ENCODE measurements at regions not wholly inside any gene's neighbourhood (a gene's known extent, or its start where the extent isn't known, plus 50 kb on each side); places are given as distances from the start of the nearest gene placed in this dataset.

DNA sequence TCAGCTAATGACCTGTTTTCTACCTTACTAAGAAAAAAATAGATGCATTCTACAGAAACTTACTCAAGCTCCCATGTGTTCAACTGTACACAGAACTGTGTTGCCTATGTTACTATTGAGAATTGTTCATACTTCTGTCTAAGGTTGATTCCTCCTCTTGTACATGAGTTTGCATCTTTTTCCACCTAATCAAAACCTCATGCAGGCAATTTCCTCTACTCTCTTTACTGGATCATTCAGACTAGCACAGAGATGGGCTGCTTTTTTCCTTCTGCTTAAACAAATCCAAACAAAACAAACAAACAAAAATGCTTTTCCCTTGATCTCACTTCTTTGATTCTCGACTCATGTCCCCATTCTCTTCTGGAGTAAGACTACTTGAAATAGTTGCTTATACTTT, 58.8 kb upstream of the PTGFR start (continued):
- TF ChIP-seq KLF9 (tag by site-specific recombination; IDR thresholded peaks at IDR 0.05; ENCODE audit: low read depth), result no peak
- no peak for TF ChIP-seq ZFP37 (tag by site-specific recombination; IDR thresholded peaks at IDR 0.05)
- no peak for TF ChIP-seq ZNF174 (tag by site-specific recombination; IDR thresholded peaks at IDR 0.05)
- TF ChIP-seq, protein P1, sequence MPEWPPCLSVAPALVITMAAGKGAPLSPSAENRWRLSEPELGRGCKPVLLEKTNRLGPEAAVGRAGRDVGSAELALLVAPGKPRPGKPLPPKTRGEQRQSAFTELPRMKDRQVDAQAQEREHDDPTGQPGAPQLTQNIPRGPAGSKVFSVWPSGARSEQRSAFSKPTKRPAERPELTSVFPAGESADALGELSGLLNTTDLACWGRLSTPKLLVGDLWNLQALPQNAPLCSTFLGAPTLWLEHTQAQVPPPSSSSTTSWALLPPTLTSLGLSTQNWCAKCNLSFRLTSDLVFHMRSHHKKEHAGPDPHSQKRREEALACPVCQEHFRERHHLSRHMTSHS (tag by site-specific recombination; IDR thresholded peaks at IDR 0.05), result no peak
- TF ChIP-seq, protein P2, sequence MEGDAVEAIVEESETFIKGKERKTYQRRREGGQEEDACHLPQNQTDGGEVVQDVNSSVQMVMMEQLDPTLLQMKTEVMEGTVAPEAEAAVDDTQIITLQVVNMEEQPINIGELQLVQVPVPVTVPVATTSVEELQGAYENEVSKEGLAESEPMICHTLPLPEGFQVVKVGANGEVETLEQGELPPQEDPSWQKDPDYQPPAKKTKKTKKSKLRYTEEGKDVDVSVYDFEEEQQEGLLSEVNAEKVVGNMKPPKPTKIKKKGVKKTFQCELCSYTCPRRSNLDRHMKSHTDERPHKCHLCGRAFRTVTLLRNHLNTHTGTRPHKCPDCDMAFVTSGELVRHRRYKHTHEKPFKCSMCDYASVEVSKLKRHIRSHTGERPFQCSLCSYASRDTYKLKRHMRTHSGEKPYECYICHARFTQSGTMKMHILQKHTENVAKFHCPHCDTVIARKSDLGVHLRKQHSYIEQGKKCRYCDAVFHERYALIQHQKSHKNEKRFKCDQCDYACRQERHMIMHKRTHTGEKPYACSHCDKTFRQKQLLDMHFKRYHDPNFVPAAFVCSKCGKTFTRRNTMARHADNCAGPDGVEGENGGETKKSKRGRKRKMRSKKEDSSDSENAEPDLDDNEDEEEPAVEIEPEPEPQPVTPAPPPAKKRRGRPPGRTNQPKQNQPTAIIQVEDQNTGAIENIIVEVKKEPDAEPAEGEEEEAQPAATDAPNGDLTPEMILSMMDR (tag by site-specific recombination; IDR thresholded peaks at IDR 0.05), result no peak
- TF ChIP-seq ZNF302 (tag by site-specific recombination; IDR thresholded peaks at IDR 0.05; ENCODE audit: low read depth), result no peak
- no peak for TF ChIP-seq ZNF510 (tag by site-specific recombination; IDR thresholded peaks at IDR 0.05; ENCODE audit: insufficient replicate concordance)
- TF ChIP-seq, protein P3, sequence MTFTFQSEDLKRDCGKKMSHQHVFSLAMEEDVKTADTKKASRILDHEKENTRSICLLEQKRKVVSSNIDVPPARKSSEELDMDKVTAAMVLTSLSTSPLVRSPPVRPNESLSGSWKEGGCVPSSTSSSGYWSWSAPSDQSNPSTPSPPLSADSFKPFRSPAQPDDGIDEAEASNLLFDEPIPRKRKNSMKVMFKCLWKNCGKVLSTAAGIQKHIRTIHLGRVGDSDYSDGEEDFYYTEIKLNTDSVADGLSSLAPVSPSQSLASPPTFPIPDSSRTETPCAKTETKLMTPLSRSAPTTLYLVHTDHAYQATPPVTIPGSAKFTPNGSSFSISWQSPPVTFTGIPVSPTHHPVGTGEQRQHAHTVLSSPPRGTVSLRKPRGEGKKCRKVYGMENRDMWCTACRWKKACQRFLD (tag by site-specific recombination; IDR thresholded peaks at IDR 0.05), result no peak
- TF ChIP-seq OVOL3 (tag by site-specific recombination; IDR thresholded peaks at IDR 0.05), result no peak

DNA sequence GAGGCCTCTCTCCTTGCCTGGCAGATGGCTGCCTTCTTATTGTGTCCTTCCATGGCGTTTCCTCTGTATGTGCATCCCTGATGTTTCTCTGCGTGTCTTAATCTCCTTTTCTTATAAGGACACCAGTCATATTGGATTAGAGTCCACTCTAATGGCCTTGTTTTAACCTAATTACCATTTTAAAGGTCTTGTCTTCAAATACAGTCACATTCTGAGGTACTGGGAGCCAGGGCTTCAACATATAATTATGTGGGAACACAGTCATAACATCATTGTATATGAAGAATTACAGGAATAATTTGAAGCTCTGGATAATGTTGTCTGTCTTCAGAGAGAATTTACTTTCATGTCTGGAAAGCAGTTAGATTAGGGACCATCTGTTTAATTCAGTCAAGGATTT, 56.4 kb upstream of the PTGFR start:
- Histone ChIP-seq H3K4me1 (ENCODE audit: control insufficient read depth, insufficient read depth, low read length) (no peaks in the 10 kb centered on the region), H3K36me3 (ENCODE audit: control insufficient read depth in 2 of 2, insufficient read depth in 1 of 2, low read length in 2 of 2) (no peaks in the 10 kb centered on the region), H3K27ac (ENCODE audit: extremely low read depth, low read depth, low read length) (no peak overlapping the region), H3K9me3 (ENCODE audit: control insufficient read depth, insufficient read depth, low read depth, low read length) (no peaks in the 10 kb centered on the region), H3K4me3 (ENCODE audit: low read depth, low read length) (no peak overlapping the region)
- CTCF ChIA-PET, result no interaction called here
- TF ChIP-seq, protein P4, sequence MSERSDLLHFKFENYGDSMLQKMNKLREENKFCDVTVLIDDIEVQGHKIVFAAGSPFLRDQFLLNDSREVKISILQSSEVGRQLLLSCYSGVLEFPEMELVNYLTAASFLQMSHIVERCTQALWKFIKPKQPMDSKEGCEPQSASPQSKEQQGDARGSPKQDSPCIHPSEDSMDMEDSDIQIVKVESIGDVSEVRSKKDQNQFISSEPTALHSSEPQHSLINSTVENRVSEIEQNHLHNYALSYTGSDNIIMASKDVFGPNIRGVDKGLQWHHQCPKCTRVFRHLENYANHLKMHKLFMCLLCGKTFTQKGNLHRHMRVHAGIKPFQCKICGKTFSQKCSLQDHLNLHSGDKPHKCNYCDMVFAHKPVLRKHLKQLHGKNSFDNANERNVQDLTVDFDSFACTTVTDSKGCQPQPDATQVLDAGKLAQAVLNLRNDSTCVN (tag by site-specific recombination; optimal IDR thresholded peaks at IDR 0.05), result no peak
- TF ChIP-seq ZNF350 (tag by site-specific recombination; IDR thresholded peaks at IDR 0.05) (no peak), ZNF530 (tag by site-specific recombination; IDR thresholded peaks at IDR 0.05; ENCODE audit: low read depth) (no peak), ZNF514 (tag by site-specific recombination; IDR thresholded peaks at IDR 0.05) (no peak), MYNN (tag by site-specific recombination; IDR thresholded peaks at IDR 0.05; ENCODE audit: borderline replicate concordance) (no peak), ZNF174 (tag by site-specific recombination; IDR thresholded peaks at IDR 0.05) (no peak), ZEB2 (tag by site-specific recombination; IDR thresholded peaks at IDR 0.05) (no peak), BCL11A (tag by site-specific recombination; IDR thresholded peaks at IDR 0.05; ENCODE audit: low read depth) (no peak), ZNF677 (tag by site-specific recombination; IDR thresholded peaks at IDR 0.05) (no peak), ZNF561 (tag by site-specific recombination; IDR thresholded peaks at IDR 0.05; ENCODE audit: borderline replicate concordance) (no peak)
- TF ChIP-seq, protein P5, sequence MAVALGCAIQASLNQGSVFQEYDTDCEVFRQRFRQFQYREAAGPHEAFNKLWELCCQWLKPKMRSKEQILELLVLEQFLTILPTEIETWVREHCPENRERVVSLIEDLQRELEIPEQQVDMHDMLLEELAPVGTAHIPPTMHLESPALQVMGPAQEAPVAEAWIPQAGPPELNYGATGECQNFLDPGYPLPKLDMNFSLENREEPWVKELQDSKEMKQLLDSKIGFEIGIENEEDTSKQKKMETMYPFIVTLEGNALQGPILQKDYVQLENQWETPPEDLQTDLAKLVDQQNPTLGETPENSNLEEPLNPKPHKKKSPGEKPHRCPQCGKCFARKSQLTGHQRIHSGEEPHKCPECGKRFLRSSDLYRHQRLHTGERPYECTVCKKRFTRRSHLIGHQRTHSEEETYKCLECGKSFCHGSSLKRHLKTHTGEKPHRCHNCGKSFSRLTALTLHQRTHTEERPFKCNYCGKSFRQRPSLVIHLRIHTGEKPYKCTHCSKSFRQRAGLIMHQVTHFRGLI (tag by site-specific recombination; IDR thresholded peaks at IDR 0.05), result no peak
- TF ChIP-seq, protein P6, sequence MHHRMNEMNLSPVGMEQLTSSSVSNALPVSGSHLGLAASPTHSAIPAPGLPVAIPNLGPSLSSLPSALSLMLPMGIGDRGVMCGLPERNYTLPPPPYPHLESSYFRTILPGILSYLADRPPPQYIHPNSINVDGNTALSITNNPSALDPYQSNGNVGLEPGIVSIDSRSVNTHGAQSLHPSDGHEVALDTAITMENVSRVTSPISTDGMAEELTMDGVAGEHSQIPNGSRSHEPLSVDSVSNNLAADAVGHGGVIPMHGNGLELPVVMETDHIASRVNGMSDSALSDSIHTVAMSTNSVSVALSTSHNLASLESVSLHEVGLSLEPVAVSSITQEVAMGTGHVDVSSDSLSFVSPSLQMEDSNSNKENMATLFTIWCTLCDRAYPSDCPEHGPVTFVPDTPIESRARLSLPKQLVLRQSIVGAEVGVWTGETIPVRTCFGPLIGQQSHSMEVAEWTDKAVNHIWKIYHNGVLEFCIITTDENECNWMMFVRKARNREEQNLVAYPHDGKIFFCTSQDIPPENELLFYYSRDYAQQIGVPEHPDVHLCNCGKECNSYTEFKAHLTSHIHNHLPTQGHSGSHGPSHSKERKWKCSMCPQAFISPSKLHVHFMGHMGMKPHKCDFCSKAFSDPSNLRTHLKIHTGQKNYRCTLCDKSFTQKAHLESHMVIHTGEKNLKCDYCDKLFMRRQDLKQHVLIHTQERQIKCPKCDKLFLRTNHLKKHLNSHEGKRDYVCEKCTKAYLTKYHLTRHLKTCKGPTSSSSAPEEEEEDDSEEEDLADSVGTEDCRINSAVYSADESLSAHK (tag by site-specific recombination; IDR thresholded peaks at IDR 0.05), result no peak
- TF ChIP-seq, protein P2 (tag by site-specific recombination; IDR thresholded peaks at IDR 0.05), result no peak
- POLR2A ChIA-PET, result no interaction called here

Data from HEK293 (cell line).